HAP-1 (cell line): ENCODE measurements at regions not wholly inside any gene's neighbourhood (a gene's known extent, or its start where the extent isn't known, plus 50 kb on each side); places are given as distances from the start of the nearest gene placed in this dataset.

Experiments used
- DNase-seq, 2 experiments: peaks; one replicate each; pipeline ENCODE4 v3.0.0-alpha.2; 2016 to 2020; ENCODE audit warnings: low spot score in 2 of 2
- H3K27me3 ChIP-seq: fragments of 250-450 bp; sonication (Bioruptor Pico); 2 replicates; pipeline ENCODE4 v1.5.1; 2020; ENCODE audit warnings: low read depth, mild to moderate bottlenecking, moderate library complexity
- H3K36me3 ChIP-seq: fragments of 250-450 bp; sonication (Bioruptor Pico); replicated peaks from 2 replicates; pipeline ENCODE4 v1.5.1; 2020; ENCODE audit warnings: mild to moderate bottlenecking
- H3K4me1 ChIP-seq: fragments of 250-450 bp; sonication (Bioruptor Pico); 2 replicates; pipeline ENCODE4 v1.5.1; 2020; ENCODE audit warnings: mild to moderate bottlenecking
- H3K4me3 ChIP-seq: fragments of 250-450 bp; sonication (Bioruptor Pico); 2 replicates; pipeline ENCODE4 v1.5.1; 2020; ENCODE audit warnings: mild to moderate bottlenecking, moderate library complexity
- H3K9me3 ChIP-seq: fragments of 250-450 bp; sonication (Bioruptor Pico); 2 replicates; pipeline ENCODE4 v1.5.1; 2020; ENCODE audit warnings: mild to moderate bottlenecking, moderate library complexity
- in situ Hi-C: fragments of 300-500 bp; cut with MboI; formaldehyde crosslinking; loops from 3 replicates; pipeline ENCODE4 v1.14.3; 2020; ENCODE audit warnings: low sequenced_read_pairs, inconsistent platforms, mixed read lengths

DNA sequence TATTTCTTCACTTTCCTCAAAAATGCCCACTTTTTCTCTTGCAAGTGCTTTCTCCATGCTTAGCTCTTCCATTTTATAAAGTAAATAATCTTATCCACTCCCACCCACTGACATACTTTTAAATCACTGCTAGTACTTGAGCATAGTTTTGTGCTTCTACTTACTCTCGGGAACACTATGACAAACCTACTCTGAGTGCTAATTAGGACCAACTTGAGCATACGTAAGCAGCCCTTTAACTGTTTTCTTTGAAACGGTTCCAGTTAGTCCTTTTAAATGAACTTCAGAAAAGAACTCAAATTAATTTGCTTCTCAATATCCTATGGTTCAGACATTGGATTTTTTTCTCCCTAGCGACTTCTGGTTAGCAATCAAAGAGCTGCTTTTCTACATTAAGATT lies 280.0 kb upstream of the SOX2 start:
- no peaks in the 10 kb centered on the region for H3K9me3 ChIP-seq
- in situ Hi-C loops: no loop called here
- H3K36me3 ChIP-seq: no peaks in the 10 kb centered on the region
- H3K4me1 ChIP-seq: no peaks in the 10 kb centered on the region; the same call in 1 of the 2 replicates
- no peak for DNase-seq
- no peaks in the 10 kb centered on the region for H3K27me3 ChIP-seq
- no peak overlapping the region for H3K4me3 ChIP-seq

DNA sequence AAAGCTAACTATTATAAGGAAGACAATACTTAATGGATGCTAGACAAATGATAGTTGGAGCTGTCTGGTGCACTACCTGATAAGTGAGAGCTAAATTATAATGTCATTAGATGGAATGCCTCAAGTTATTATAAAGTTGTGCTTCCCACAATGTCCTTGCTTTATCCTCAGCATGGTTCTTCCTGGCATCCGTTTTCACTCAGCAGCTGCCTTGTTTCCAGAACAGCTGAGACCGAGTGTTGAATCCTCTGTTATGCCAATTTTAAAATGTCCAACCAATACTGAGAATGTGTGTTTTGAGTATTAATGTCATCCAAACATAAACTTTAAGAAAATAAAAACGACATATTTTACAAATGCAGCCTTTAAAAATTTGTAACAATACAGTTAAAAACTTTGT lies 286.7 kb upstream of the SOX2 start:
- no peak overlapping the region for H3K4me3 ChIP-seq
- in situ Hi-C loops: no loop called here
- DNase-seq: no peak

DNA sequence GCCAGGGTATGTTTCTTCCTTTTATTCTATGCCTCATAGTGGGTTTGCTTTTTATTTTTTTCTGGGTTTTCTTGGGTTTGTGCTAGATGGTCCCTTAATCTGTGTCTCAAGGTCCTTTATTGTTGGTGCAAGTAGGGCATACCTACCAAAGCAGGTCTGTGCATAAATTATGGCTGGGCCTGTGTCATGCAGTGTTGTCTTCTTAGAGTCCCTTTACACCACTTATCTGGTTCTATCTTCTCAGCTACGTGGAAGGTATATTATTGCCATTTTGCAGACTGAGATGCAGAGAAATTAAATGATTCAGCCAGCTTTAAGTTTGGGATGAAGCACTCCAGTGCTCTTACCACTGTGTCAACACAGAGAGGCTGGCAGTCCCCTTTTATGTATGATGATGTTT lies 293.5 kb upstream of the SOX2 start:
- peaks cover 9% of the 10 kb centered on the region; the same call in 1 of the 2 replicates for H3K4me1 ChIP-seq
- no peaks in the 10 kb centered on the region for H3K36me3 ChIP-seq
- DNase-seq: no peak
- H3K4me3 ChIP-seq: no peak overlapping the region
- no peaks in the 10 kb centered on the region for H3K9me3 ChIP-seq
- no peaks in the 10 kb centered on the region; the same call in 1 of the 2 replicates for H3K27me3 ChIP-seq
- in situ Hi-C loops: no loop called here

More for the DNA sequence above, 286.7 kb upstream of the SOX2 start:
- Histone ChIP-seq H3K4me1 (no peaks in the 10 kb centered on the region), H3K27me3 (no peaks in the 10 kb centered on the region), H3K36me3 (no peaks in the 10 kb centered on the region), H3K9me3 (no peaks in the 10 kb centered on the region)

DNA sequence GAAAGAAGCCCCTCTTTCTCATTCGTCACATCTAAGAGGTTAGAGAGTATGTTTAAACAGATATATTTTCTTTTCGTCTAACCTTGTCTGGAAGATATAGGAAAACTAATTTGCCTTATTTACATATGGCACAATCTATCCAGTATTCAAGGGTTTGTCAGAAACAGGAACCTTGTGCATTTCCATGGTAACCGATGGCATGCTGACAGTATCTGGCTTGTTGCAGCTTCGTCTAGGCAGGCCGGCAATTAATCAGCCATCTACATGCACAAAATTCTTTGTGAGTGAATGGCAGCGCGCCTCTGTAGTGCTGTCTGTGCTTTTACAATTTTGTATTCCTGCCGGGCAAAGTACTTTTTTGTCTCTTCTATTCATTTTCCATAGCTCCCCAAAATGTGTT lies 294.0 kb upstream of the SOX2 start:
- Histone ChIP-seq H3K4me1 (peaks cover 9% of the 10 kb centered on the region; the same call in 1 of the 2 replicates), H3K27me3 (no peaks in the 10 kb centered on the region; the same call in 1 of the 2 replicates), H3K4me3 (no peak overlapping the region), H3K9me3 (no peaks in the 10 kb centered on the region), H3K36me3 (no peaks in the 10 kb centered on the region)
- peak; percentile 24 to 54 for DNase-seq
- in situ Hi-C loops: no loop called here

DNA sequence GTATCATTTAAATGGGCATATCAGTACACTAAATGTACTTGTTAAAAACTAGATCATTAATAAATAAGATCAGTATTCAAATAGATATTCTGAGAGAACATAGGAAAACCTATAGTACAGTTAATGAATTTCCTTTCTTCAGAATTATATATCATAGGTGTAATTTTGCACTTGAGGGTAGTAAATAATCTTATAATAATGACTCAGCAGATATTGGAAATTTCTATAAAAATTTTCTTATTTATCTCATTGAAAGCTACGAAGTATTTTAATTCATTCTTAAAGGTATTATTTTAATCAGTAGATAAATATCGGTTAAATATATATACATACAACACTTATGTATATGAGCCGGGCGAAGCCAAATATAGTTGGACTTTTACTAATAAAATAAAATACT lies 300.9 kb upstream of the SOX2 start:
- in situ Hi-C loops: no loop called here

DNA sequence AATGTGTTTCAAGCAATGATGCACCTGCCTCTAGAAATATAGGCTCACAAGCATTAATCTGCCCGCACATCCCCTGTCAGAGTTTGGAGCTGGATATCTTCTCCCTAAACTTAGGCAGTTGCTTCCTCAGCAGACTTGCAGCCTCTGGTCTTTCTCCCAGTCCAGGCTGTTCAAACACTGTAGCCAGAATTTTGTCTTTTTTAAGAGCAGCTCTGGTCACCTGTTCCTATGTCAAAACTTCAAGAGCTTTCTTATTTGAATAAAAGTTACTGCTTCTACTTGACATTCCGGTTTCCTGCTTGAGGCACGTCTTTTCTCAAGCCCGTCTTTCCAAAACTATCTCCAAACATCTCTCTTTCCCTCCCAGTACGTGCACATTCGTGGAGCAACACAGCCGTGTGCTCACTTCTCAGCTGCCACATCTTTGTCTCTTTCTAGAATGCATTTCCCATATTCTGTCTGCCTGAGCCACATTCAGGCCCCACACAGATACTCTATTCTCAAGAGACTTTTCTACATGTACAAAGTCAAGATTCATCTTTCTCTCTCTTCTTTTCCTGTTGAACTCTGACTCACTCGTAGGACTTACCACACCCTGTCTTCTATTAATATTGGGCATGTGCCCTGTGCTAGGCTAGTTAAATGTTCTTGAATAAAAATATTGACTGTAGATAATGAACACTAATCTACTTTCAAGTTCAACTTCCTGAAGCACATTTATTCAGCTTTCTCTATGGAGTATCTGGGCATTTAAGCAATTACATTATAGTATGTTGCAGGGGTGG lies 307.7 kb upstream of the SOX2 start:
- Histone ChIP-seq H3K9me3 (no peaks in the 10 kb centered on the region), H3K36me3 (no peaks in the 10 kb centered on the region), H3K27me3 (no peaks in the 10 kb centered on the region), H3K4me1 (no peaks in the 10 kb centered on the region), H3K4me3 (no peak overlapping the region)
- in situ Hi-C loops: no loop called here
- no peak for DNase-seq

More for the DNA sequence above, 300.9 kb upstream of the SOX2 start:
- no peaks in the 10 kb centered on the region for H3K4me1 ChIP-seq
- H3K4me3 ChIP-seq: no peak overlapping the region
- no peak for DNase-seq
- no peaks in the 10 kb centered on the region; the same call in 1 of the 2 replicates for H3K27me3 ChIP-seq
- no peaks in the 10 kb centered on the region for H3K9me3 ChIP-seq
- H3K36me3 ChIP-seq: no peaks in the 10 kb centered on the region

DNA sequence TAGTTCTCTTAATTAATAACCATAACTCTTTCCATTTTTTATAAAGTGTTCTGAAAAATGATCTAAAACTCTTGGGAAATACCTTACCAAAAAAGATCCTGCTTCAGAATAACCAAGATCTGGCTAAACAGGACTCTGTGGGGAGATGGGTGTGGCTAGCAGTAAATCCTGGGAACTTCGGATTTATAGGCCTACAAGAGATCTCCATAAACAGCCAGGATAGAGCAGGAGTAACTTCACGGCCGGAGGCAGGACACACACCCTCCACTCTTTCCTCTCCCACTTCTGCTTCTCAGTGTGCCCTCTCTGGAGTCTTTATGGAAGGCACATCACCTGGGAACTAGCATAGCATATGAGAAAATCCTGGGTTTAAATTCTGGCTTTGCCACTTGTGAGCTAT lies 309.4 kb upstream of the SOX2 start:
- Histone ChIP-seq H3K4me3 (no peak overlapping the region), H3K9me3 (no peaks in the 10 kb centered on the region), H3K36me3 (no peaks in the 10 kb centered on the region), H3K4me1 (no peaks in the 10 kb centered on the region), H3K27me3 (no peaks in the 10 kb centered on the region)
- in situ Hi-C loops: no loop called here
- no peak for DNase-seq

DNA sequence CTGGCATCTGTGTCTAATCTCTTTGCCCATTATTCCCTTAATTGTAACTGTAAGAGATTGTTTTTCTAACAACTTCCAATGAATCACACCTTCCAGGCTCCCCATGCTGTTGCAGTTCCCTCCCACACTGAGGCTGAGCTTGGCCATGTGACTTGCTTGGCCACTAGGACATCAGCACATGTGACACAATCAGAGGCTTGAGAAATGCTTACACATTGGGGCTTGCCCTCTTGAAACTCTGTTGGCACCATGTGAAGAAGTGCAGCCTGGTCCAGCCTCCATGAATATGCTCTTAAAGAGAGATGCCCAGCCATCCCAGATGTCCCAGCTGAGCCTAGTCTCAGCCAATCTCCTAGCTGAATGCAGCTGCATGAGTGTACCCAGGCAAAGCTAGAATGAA lies 326.8 kb upstream of the SOX2 start:
- no peak for DNase-seq
- Histone ChIP-seq H3K36me3 (no peaks in the 10 kb centered on the region), H3K4me1 (no peaks in the 10 kb centered on the region; the same call in 1 of the 2 replicates), H3K9me3 (no peaks in the 10 kb centered on the region), H3K4me3 (no peak overlapping the region), H3K27me3 (no peaks in the 10 kb centered on the region)
- in situ Hi-C loops: no loop called here

DNA sequence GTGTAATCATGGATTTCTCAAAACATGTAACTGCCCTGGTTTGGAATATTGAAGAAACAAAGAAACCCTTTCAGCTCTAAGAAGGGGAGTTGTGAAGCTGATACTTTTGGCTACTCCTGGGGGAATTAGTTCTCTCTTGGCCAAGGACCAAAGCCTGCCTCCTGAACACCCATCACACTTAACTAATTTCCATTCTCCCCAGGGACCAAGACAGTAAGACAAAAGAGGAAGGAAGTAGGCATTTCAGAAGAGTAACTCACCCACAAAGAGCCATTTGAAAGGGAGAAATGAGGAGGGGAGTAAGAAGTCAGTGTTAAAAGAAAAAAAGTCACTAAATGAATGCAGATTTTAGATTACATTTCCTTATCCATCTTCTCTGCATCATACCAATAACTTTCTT lies 328.0 kb upstream of the SOX2 start:
- H3K36me3 ChIP-seq: no peaks in the 10 kb centered on the region
- no peak for DNase-seq
- in situ Hi-C loops: no loop called here
- H3K4me3 ChIP-seq: no peak overlapping the region
- no peaks in the 10 kb centered on the region; the same call in 1 of the 2 replicates for H3K4me1 ChIP-seq
- H3K27me3 ChIP-seq: no peaks in the 10 kb centered on the region
- no peaks in the 10 kb centered on the region for H3K9me3 ChIP-seq

DNA sequence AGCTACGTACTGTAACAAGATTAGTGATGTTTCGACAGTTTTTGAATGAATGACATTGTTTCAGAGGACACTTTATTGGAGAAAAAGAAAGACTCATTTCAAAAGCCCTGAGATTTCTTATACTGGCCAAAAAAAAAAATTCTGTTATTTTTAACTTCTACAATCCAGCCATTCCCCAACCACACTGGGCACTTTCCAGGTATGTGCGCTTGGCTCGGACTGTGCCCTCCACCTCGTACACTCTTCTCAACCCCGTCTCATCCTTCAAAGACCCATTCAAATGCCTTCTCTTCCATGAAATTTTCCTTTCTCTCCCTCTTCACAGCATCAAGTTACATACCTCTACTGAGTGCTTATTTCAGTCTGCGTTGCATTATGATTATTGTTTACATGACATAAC lies 328.5 kb upstream of the SOX2 start:
- no peaks in the 10 kb centered on the region for H3K9me3 ChIP-seq
- H3K27me3 ChIP-seq: no peaks in the 10 kb centered on the region
- in situ Hi-C loops: no loop called here
- no peak overlapping the region for H3K4me3 ChIP-seq
- no peaks in the 10 kb centered on the region; the same call in 1 of the 2 replicates for H3K4me1 ChIP-seq
- DNase-seq: no peak
- no peaks in the 10 kb centered on the region for H3K36me3 ChIP-seq

DNA sequence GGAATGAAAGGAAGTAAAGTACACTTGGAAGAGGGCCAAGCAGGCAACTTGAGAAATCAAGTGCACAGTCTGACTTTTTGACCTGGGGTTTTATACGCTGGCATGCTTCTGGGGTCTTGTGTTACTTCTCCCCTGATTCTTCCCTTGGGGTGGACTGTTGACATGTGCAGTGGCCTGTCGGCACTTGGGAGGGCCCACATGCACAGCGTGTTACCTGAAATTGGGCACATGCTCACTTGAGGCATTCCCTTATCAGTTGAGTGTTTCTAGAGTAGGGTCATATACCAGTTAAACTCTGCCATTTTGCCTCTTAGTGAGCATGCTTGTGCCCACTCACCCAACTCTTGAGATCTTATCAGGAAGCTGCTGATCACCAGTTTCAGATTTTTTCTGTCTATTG lies 329.1 kb upstream of the SOX2 start:
- Histone ChIP-seq H3K27me3 (no peaks in the 10 kb centered on the region), H3K36me3 (no peaks in the 10 kb centered on the region), H3K4me3 (no peak overlapping the region), H3K9me3 (no peaks in the 10 kb centered on the region), H3K4me1 (no peaks in the 10 kb centered on the region; the same call in 1 of the 2 replicates)
- no peak for DNase-seq
- in situ Hi-C loops: no loop called here

DNA sequence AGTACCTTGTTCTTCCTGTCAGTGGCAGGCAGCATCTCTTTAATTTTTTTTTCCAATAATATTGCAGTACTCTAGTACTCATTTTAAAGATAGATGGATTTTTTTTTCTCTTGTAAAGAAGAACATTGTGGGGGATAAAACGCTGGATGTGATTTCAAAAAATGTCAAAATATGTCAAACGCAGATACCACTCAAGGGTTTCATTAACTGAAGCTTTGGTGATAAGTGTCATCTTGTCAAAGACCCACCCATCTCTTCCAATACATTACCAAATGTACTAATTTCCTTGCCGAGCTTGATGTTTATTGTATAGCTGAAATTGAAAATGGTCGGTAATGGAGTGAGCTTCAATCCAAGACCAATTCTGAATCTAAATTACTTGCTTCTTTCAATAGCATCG lies 332.4 kb upstream of the SOX2 start:
- H3K4me3 ChIP-seq: no peak overlapping the region
- H3K36me3 ChIP-seq: no peaks in the 10 kb centered on the region
- H3K9me3 ChIP-seq: no peaks in the 10 kb centered on the region
- peaks cover 4% of the 10 kb centered on the region; the same call in 1 of the 2 replicates for H3K27me3 ChIP-seq
- DNase-seq: no peak
- no peaks in the 10 kb centered on the region; the same call in 1 of the 2 replicates for H3K4me1 ChIP-seq
- in situ Hi-C loops: no loop called here

DNA sequence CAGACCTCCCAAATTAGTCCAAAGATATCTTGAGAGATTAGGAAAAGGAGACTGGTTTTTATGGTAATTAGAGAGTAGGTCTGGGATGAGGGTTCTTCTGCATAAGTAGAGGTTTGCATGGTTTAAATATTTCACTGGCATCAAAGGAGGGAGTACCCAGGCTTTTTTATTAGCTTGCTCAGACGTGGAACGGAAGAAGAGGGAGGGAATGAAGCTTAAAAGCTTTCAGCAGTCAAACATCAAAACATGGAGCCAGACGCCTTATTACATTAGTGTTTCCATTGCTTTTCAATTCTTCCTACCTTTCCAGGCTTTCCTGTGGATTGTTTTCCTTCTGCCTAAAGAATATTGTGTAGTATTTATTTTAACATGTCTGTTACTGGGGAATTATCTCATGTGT lies 342.1 kb upstream of the SOX2 start:
- in situ Hi-C loops: no loop called here
- H3K36me3 ChIP-seq: no peaks in the 10 kb centered on the region
- no peaks in the 10 kb centered on the region; the same call in 1 of the 2 replicates for H3K27me3 ChIP-seq
- H3K4me3 ChIP-seq: no peak overlapping the region
- no peaks in the 10 kb centered on the region for H3K4me1 ChIP-seq
- no peaks in the 10 kb centered on the region for H3K9me3 ChIP-seq
- no peak for DNase-seq

DNA sequence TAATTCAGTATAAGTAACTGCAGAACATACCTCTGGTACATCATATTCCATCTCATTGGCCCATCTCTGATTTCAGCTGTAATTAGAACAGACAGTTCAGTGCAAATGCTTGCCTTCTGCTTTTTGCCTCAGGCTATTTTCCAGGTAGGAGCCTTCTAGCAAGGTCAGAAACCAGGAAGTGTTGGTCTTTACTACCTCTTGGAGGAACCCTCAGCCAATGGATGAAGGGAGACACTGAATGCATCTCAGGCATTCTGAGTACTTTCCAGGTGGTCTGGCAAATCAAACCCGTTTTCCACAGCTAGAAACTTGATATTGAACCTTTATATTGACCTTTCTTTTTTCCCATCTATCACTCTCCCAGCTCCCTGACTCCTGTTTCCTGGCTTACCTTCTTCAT lies 348.5 kb upstream of the SOX2 start:
- Histone ChIP-seq H3K36me3 (no peaks in the 10 kb centered on the region), H3K4me1 (peaks cover 6% of the 10 kb centered on the region), H3K27me3 (no peaks in the 10 kb centered on the region), H3K9me3 (no peaks in the 10 kb centered on the region), H3K4me3 (no peak overlapping the region)
- no peak for DNase-seq
- in situ Hi-C loops: no loop called here
